ENCODE measurements at regions not wholly inside any gene's neighbourhood (a gene's known extent, or its start where the extent isn't known, plus 50 kb on each side); places are given as distances from the start of the nearest gene placed in this dataset.

GRCh38 chr1:199261328-199261727 lies 622.5 kb downstream of the PTPRC start:
- H3K4me3 ChIP-seq (ENCODE audit: insufficient read depth, low read depth, low read length) = no peak overlapping the region
- Mint-ChIP-seq H3K9me3 (ENCODE audit: unreplicated experiment) (no peaks in the 10 kb centered on the region), H3K4me1 (ENCODE audit: low read depth, unreplicated experiment) (peaks cover 3% of the 10 kb centered on the region), H3K27me3 (ENCODE audit: low read depth, unreplicated experiment) (no peaks in the 10 kb centered on the region), H3K36me3 (ENCODE audit: low read depth, unreplicated experiment) (no peaks in the 10 kb centered on the region), H3K4me3 (ENCODE audit: unreplicated experiment) (no peak overlapping the region), H3K27ac (ENCODE audit: unreplicated experiment) (no peak overlapping the region)
- TF ChIP-seq EZH2 (IDR thresholded peaks at IDR 0.05; ENCODE audit: insufficient read depth, low read length) = no peak
- TF ChIP-seq, protein P1, sequence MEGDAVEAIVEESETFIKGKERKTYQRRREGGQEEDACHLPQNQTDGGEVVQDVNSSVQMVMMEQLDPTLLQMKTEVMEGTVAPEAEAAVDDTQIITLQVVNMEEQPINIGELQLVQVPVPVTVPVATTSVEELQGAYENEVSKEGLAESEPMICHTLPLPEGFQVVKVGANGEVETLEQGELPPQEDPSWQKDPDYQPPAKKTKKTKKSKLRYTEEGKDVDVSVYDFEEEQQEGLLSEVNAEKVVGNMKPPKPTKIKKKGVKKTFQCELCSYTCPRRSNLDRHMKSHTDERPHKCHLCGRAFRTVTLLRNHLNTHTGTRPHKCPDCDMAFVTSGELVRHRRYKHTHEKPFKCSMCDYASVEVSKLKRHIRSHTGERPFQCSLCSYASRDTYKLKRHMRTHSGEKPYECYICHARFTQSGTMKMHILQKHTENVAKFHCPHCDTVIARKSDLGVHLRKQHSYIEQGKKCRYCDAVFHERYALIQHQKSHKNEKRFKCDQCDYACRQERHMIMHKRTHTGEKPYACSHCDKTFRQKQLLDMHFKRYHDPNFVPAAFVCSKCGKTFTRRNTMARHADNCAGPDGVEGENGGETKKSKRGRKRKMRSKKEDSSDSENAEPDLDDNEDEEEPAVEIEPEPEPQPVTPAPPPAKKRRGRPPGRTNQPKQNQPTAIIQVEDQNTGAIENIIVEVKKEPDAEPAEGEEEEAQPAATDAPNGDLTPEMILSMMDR (IDR thresholded peaks at IDR 0.05; ENCODE audit: insufficient read depth, low read depth, low read length) = no peak
- DNase-seq (ENCODE audit: low read depth) (no peak), FAIRE-seq (no peak)
- H3K9ac ChIP-seq (ENCODE audit: low read length) = no peak overlapping the region
- no peaks in the 10 kb centered on the region for H3K27me3 ChIP-seq (ENCODE audit: insufficient read depth, low read length)
- no peaks in the 10 kb centered on the region for H3K9me3 ChIP-seq (ENCODE audit: insufficient read depth, low read depth, low read length)
- H3K4me2 ChIP-seq (ENCODE audit: low read length) = no peak overlapping the region
- no peak overlapping the region for H2AFZ ChIP-seq (ENCODE audit: low read depth, low read length)
- no peaks in the 10 kb centered on the region for H4K20me1 ChIP-seq (ENCODE audit: insufficient read depth, low read length)
- H3K4me1 ChIP-seq (ENCODE audit: insufficient read depth, low read length) = no peaks in the 10 kb centered on the region
- H3K27ac ChIP-seq (ENCODE audit: low read depth, low read length) = no peak overlapping the region
- H3K36me3 ChIP-seq (ENCODE audit: insufficient read depth, low read length) = no peaks in the 10 kb centered on the region
- H3K79me2 ChIP-seq (ENCODE audit: insufficient read depth, low read length) = no peaks in the 10 kb centered on the region

DNA sequence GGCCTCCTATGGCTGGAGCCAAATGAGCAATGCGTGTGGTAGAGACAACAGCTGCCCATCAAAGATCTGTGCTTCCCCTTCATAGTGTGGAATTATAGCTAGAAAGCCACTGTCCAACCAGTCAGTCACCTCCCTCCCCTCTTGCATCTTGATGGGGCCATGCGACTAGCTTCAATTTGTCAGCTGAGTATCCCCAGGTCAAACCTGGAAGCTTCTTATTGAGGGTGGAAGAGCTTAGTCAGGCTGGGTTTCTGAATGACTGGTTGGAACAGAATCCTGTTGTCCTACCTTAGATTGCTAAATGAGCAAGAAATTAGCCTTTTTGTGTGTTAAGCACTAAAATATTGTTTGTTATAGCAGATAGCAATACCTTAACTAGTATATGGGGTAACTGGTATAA lies 625.4 kb downstream of the PTPRC start:
- H3K4me3 Mint-ChIP-seq (ENCODE audit: unreplicated experiment) = no peak overlapping the region
- H3K4me2 ChIP-seq (ENCODE audit: low read length) = no peak overlapping the region
- H3K36me3 ChIP-seq (ENCODE audit: insufficient read depth, low read length) = no peaks in the 10 kb centered on the region
- no peak for TF ChIP-seq EZH2 (IDR thresholded peaks at IDR 0.05; ENCODE audit: insufficient read depth, low read length)
- TF ChIP-seq, protein P1 (IDR thresholded peaks at IDR 0.05; ENCODE audit: insufficient read depth, low read depth, low read length) = no peak
- no peaks in the 10 kb centered on the region for H3K9me3 ChIP-seq (ENCODE audit: insufficient read depth, low read depth, low read length)
- H3K79me2 ChIP-seq (ENCODE audit: insufficient read depth, low read length) = no peaks in the 10 kb centered on the region
- H3K27ac ChIP-seq (ENCODE audit: low read depth, low read length) = no peak overlapping the region
- H3K27me3 ChIP-seq (ENCODE audit: insufficient read depth, low read length) = no peaks in the 10 kb centered on the region
- H3K4me1 ChIP-seq (ENCODE audit: insufficient read depth, low read length) = no peaks in the 10 kb centered on the region
- H3K4me3 ChIP-seq (ENCODE audit: insufficient read depth, low read depth, low read length) = no peak overlapping the region
- no peaks in the 10 kb centered on the region for H3K27me3 Mint-ChIP-seq (ENCODE audit: low read depth, unreplicated experiment)
- DNase-seq (ENCODE audit: low read depth) (no peak), FAIRE-seq (no peak)
- no peaks in the 10 kb centered on the region for H4K20me1 ChIP-seq (ENCODE audit: insufficient read depth, low read length)
- no peaks in the 10 kb centered on the region for H3K36me3 Mint-ChIP-seq (ENCODE audit: low read depth, unreplicated experiment)
- no peak overlapping the region for H2AFZ ChIP-seq (ENCODE audit: low read depth, low read length)
- H3K9ac ChIP-seq (ENCODE audit: low read length) = no peak overlapping the region
- peaks cover 5% of the 10 kb centered on the region for H3K4me1 Mint-ChIP-seq (ENCODE audit: low read depth, unreplicated experiment)
- H3K27ac Mint-ChIP-seq (ENCODE audit: unreplicated experiment) = no peak overlapping the region
- H3K9me3 Mint-ChIP-seq (ENCODE audit: unreplicated experiment) = no peaks in the 10 kb centered on the region

DNA sequence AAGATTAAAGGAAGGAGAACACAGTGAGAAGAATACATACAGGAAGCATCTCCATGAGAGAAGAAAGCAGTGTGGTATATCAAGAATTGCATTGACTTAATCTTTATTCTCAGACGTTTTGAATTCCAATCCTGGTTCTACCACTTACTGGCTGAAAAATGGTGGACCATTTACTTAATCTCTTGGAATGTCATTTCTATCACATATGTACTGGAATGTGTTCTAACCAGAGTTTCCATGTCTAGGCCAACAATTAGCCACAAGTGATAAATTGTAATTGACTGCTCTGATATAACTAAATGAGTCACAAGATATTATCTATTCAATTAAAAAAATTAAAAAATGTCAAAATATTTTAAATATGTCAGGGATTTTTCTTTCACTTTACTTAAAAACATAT lies 626.1 kb downstream of the PTPRC start:
- Mint-ChIP-seq H3K4me1 (ENCODE audit: low read depth, unreplicated experiment) (peaks cover 9% of the 10 kb centered on the region), H3K27me3 (ENCODE audit: low read depth, unreplicated experiment) (no peaks in the 10 kb centered on the region), H3K36me3 (ENCODE audit: low read depth, unreplicated experiment) (no peaks in the 10 kb centered on the region), H3K4me3 (ENCODE audit: unreplicated experiment) (no peak overlapping the region), H3K27ac (ENCODE audit: unreplicated experiment) (no peak overlapping the region), H3K9me3 (ENCODE audit: unreplicated experiment) (no peaks in the 10 kb centered on the region)
- H3K9ac ChIP-seq (ENCODE audit: low read length) = no peak overlapping the region
- H3K4me2 ChIP-seq (ENCODE audit: low read length) = no peak overlapping the region
- FAIRE-seq (no peak), DNase-seq (ENCODE audit: low read depth) (no peak)
- H3K79me2 ChIP-seq (ENCODE audit: insufficient read depth, low read length) = no peaks in the 10 kb centered on the region
- H3K27ac ChIP-seq (ENCODE audit: low read depth, low read length) = no peak overlapping the region
- no peaks in the 10 kb centered on the region for H3K4me1 ChIP-seq (ENCODE audit: insufficient read depth, low read length)
- no peaks in the 10 kb centered on the region for H3K27me3 ChIP-seq (ENCODE audit: insufficient read depth, low read length)
- H2AFZ ChIP-seq (ENCODE audit: low read depth, low read length) = no peak overlapping the region
- H3K4me3 ChIP-seq (ENCODE audit: insufficient read depth, low read depth, low read length) = no peak overlapping the region
- TF ChIP-seq, protein P1 (IDR thresholded peaks at IDR 0.05; ENCODE audit: insufficient read depth, low read depth, low read length) = no peak
- no peak for TF ChIP-seq EZH2 (IDR thresholded peaks at IDR 0.05; ENCODE audit: insufficient read depth, low read length)
- no peaks in the 10 kb centered on the region for H3K9me3 ChIP-seq (ENCODE audit: insufficient read depth, low read depth, low read length)
- H3K36me3 ChIP-seq (ENCODE audit: insufficient read depth, low read length) = no peaks in the 10 kb centered on the region
- H4K20me1 ChIP-seq (ENCODE audit: insufficient read depth, low read length) = no peaks in the 10 kb centered on the region

All from astrocyte (in vitro differentiated cells and primary cell).